Mesothelial cell of epicardium (in vitro differentiated cells): ENCODE measurements at regions not wholly inside any gene's neighbourhood (a gene's known extent, or its start where the extent isn't known, plus 50 kb on each side); places are given as distances from the start of the nearest gene placed in this dataset.
"Not testable (repeated sequence)": the region's sequence is repeated elsewhere in the genome, so short reads cannot be mapped to it uniquely, and the experiment has no call there.

ENCODE experiments used
- DNase-seq, 2 experiments: peaks; one replicate each; pipeline ENCODE4 v3.0.0; 2021; ENCODE audit warnings: low spot score in 2 of 2; ENCODE audit not compliant: unreplicated experiment in 2 of 2
- H3K27ac Mint-ChIP-seq: 2 replicates; pipeline ENCODE4 v1.8.0; 2021; ENCODE audit warnings: mixed read lengths
- H3K27me3 Mint-ChIP-seq: 2 replicates; pipeline ENCODE4 v1.8.0; 2021; ENCODE audit warnings: low read depth, mixed read lengths
- H3K36me3 Mint-ChIP-seq: 2 replicates; pipeline ENCODE4 v1.8.0; 2021; ENCODE audit warnings: mixed read lengths
- H3K4me1 Mint-ChIP-seq: 2 replicates; pipeline ENCODE4 v1.8.0; 2021; ENCODE audit warnings: mixed read lengths
- H3K4me3 Mint-ChIP-seq: 2 replicates; pipeline ENCODE4 v1.8.0; 2021; ENCODE audit warnings: mild to moderate bottlenecking, moderate library complexity, mixed read lengths
- H3K9me3 Mint-ChIP-seq: 2 replicates; pipeline ENCODE4 v1.8.0; 2021; ENCODE audit warnings: mixed read lengths
- TF ChIP-seq, protein P1 (sequence below): fragments of 200-600 bp; sonication (generic); IDR thresholded peaks from one replicate; pipeline ENCODE4 v1.5.0; 2021; ENCODE audit warnings: antibody characterized with exemption; ENCODE audit not compliant: unreplicated experiment

DNA sequence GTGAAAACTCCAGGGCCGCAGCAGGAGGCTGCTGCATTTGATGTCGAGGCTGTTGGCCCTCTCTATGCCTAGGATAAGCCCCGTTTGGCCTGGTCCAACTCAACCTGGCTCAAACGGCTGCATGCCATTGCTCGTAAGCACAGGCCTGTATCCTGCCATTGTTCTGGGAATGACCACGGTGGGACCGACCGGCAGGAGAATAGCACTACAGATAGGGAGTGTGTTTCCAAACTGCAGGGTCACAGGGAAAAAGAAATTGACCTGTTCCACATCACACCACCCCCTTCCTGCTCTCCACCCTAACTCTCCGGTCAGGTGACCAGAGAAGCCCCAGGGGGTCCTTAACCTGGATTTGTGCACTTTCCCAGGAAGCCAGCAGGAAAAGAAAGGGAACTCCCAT lies 278.7 kb upstream of the KLF4 start:
- DNase-seq, result no peak
- no peaks in the 10 kb centered on the region for H3K27me3 Mint-ChIP-seq
- no peak overlapping the region for H3K4me3 Mint-ChIP-seq
- TF ChIP-seq, protein P1, sequence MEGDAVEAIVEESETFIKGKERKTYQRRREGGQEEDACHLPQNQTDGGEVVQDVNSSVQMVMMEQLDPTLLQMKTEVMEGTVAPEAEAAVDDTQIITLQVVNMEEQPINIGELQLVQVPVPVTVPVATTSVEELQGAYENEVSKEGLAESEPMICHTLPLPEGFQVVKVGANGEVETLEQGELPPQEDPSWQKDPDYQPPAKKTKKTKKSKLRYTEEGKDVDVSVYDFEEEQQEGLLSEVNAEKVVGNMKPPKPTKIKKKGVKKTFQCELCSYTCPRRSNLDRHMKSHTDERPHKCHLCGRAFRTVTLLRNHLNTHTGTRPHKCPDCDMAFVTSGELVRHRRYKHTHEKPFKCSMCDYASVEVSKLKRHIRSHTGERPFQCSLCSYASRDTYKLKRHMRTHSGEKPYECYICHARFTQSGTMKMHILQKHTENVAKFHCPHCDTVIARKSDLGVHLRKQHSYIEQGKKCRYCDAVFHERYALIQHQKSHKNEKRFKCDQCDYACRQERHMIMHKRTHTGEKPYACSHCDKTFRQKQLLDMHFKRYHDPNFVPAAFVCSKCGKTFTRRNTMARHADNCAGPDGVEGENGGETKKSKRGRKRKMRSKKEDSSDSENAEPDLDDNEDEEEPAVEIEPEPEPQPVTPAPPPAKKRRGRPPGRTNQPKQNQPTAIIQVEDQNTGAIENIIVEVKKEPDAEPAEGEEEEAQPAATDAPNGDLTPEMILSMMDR, result no peak
- H3K27ac Mint-ChIP-seq, result no peak overlapping the region
- peaks cover 15% of the 10 kb centered on the region for H3K9me3 Mint-ChIP-seq
- no peaks in the 10 kb centered on the region for H3K4me1 Mint-ChIP-seq
- H3K36me3 Mint-ChIP-seq, result peaks cover 4% of the 10 kb centered on the region

DNA sequence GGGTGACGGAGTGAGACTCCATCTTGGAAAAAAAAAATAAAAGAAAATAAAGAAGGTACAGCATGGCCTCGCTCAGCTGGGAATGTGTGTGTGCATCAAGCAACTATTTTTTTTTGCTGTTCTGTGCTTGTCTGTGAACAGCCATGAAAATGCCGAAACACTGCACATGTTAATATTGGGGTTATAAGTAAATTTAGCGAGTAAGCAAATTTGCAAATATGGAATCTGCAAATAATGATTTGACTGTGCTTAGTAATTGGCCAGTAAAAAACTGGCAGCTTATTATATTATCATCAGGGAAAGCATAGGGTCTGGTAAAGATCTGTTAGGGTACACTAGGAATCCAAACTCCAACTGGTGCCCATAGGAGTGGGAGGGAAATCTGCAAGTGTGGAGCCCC lies 278.1 kb upstream of the KLF4 start:
- no peak for DNase-seq
- Mint-ChIP-seq H3K4me1 (no peaks in the 10 kb centered on the region), H3K9me3 (peaks cover 15% of the 10 kb centered on the region), H3K4me3 (no peak overlapping the region), H3K27ac (no peak overlapping the region), H3K27me3 (no peaks in the 10 kb centered on the region), H3K36me3 (peaks cover 4% of the 10 kb centered on the region)
- TF ChIP-seq, protein P1, result no peak

DNA sequence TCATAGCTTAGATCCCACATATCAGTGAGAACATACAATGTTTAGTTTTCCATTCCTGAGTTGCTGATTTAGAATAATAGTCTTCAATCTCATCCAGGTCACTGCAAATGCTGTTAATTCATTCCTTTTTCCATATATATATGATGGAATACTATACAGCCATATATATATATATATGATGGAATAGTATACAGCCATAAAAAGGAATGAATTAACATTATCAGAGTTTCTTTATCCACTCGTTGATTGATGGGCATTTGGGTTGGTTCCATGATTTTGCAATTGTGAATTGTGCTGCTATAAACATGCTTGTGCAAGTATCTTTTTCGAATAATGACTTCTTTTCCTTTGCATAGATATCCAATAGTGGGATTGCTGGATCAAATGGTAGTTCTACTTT lies 273.9 kb upstream of the KLF4 start:
- not testable (repeated sequence) for DNase-seq, H3K27ac Mint-ChIP-seq, H3K4me1 Mint-ChIP-seq, H3K27me3 Mint-ChIP-seq, H3K36me3 Mint-ChIP-seq, H3K4me3 Mint-ChIP-seq
- peaks cover 18% of the 10 kb centered on the region for H3K9me3 Mint-ChIP-seq

DNA sequence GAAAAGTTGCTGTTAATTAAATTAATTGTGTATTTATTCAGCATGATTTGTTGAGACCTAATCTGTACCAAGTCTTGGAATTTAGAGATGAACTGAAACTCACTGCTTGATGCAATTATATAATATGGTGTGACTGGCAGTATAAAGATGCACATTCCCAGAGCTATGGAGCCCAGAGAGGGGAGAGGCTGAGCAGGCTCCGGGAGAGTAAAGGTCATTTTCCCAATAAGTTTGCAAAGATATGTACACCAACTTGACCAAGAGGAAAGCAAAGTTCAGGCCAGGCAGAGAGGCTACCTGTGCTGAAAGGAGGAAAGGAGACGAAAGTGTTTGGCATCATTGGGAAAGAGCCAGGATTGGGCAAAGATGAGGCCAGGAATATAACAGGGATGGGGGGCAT lies 271.7 kb upstream of the KLF4 start:
- peaks cover 18% of the 10 kb centered on the region for H3K9me3 Mint-ChIP-seq
- no peak for DNase-seq
- no peak overlapping the region for H3K27ac Mint-ChIP-seq
- no peaks in the 10 kb centered on the region for H3K27me3 Mint-ChIP-seq
- no peaks in the 10 kb centered on the region for H3K4me1 Mint-ChIP-seq
- TF ChIP-seq, protein P1, result no peak
- H3K4me3 Mint-ChIP-seq, result no peak overlapping the region
- H3K36me3 Mint-ChIP-seq, result peaks cover 6% of the 10 kb centered on the region

DNA sequence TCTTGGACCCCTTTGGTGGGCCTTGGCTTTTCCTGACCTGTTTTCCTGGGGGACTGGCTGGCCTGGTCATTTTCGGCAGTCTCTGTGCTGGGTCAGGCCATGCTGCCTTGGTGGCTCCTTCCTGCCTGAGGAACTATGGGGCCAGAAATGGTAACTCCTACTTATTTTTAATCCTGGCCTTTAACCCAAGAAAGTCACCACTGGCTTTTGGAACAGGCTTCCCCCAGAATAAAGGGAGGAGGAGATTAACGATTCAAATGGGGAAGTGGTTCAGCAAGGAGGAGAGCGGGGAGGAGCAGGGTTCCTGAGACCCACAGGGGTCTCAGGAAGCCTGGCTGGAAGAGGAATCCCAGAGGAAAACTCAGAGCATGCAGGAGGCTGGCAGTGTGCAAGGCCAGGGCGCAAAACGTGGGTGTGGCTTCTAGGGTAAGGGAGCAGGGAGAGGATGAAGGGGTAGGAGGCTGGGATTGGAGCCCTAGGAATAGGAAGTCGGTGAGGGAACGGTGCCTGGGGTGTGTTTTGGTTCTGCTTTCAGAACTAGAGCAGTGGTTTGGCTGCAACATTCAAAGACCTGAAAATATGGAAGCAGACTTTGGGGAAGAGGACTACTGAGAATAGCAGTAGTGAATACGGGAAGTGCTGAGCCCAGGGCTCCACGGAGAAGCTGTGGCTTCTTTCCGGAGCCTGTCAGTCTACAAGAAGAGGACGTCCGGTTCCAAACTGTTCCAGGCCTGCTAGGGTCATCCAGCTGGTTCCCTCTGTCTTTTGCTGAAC lies 271.1 kb upstream of the KLF4 start:
- peaks cover under 1% of the 10 kb centered on the region for H3K4me1 Mint-ChIP-seq
- peaks cover 18% of the 10 kb centered on the region for H3K9me3 Mint-ChIP-seq
- no peak overlapping the region for H3K27ac Mint-ChIP-seq
- H3K36me3 Mint-ChIP-seq, result peaks cover 6% of the 10 kb centered on the region
- TF ChIP-seq, protein P1, result no peak
- no peaks in the 10 kb centered on the region for H3K27me3 Mint-ChIP-seq
- no peak for DNase-seq
- H3K4me3 Mint-ChIP-seq, result no peak overlapping the region

DNA sequence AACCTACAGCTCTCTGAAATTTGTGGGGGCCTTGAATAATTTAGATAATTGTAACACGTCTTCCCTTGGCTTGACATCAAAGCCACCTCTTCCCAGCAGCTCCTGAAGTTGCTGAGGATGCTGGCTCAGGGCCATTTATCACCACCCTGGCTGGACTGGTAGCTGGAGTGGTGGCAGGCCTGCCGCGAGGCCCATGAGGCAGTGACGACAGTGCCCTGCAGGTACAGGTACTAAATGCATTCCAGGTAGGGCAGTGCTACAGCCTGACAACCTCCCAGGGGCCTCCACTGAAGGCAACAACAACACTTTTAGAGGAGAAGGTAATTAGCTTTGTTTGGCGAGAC lies 270.2 kb upstream of the KLF4 start:
- Mint-ChIP-seq H3K27ac (no peak overlapping the region), H3K27me3 (no peaks in the 10 kb centered on the region), H3K9me3 (peaks cover 18% of the 10 kb centered on the region), H3K4me3 (no peak overlapping the region), H3K4me1 (peaks cover 7% of the 10 kb centered on the region), H3K36me3 (peaks cover 6% of the 10 kb centered on the region)
- TF ChIP-seq, protein P1, result no peak
- DNase-seq, result no peak
